C4-2B (cell line): ENCODE measurements at regions not wholly inside any gene's neighbourhood (a gene's known extent, or its start where the extent isn't known, plus 50 kb on each side); places are given as distances from the start of the nearest gene placed in this dataset.
"Not testable (repeated sequence)": the region's sequence is repeated elsewhere in the genome, so short reads cannot be mapped to it uniquely, and the experiment has no call there.

Experiments used
- CTCF ChIP-seq: fragments of 450-650 bp; conservative IDR thresholded peaks from 2 replicates; pipeline ENCODE4 v1.5.1; 2017; ENCODE audit warnings: mild to moderate bottlenecking
- ZFX ChIP-seq: fragments of 450-650 bp; IDR thresholded peaks from 2 replicates; pipeline ENCODE4 v1.6.1; 2017

DNA sequence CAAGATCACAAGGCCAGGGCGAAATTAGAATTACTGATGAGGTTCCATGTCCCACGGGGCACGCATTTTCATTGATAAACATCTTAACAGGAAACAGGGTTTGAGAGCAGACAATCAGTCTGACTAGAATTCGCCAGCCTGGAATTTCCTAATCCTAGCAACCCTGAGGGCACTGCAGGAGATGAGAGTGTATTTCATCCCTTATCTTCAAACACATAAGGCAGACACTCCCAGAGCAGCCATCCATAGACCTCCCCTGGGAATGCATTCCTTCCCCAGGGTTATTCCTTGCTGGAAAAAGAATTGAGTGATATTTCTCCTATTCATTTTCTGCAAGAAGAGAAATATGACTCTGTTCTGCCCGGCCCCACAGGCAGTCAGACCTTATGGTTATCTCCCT lies 821.7 kb downstream of the MAT2B start:
- TF ChIP-seq CTCF, ZFX: not testable (repeated sequence)
